Calu3 (cell line): ENCODE measurements at regions not wholly inside any gene's neighbourhood (a gene's known extent, or its start where the extent isn't known, plus 50 kb on each side); places are given as distances from the start of the nearest gene placed in this dataset.

ENCODE experiments used
- BruUV-seq: library from RNA; stranded (reverse); fragments of 400-500 nt; replicated peaks from 2 replicates; lab custom pipeline; 2021; lab: Mats Ljungman, UMichigan
- CTCF ChIA-PET: fragments of 300-600 bp; sonication (Branson Sonifier 250); formaldehyde crosslinking; loops from one replicate; lab custom pipeline; 2022; ENCODE audit warnings: antibody characterized with exemption; lab: Charles Lee
- DNase-seq: peaks from one replicate; pipeline ENCODE4 v3.0.0; 2022
- H3K27ac Mint-ChIP-seq: one replicate; pipeline ENCODE4 v1.8.0; 2022; ENCODE audit warnings: mixed read lengths; ENCODE audit not compliant: unreplicated experiment
- H3K27me3 Mint-ChIP-seq: one replicate; pipeline ENCODE4 v1.8.0; 2022; ENCODE audit warnings: mixed read lengths; ENCODE audit not compliant: unreplicated experiment
- H3K36me3 Mint-ChIP-seq: one replicate; pipeline ENCODE4 v1.8.0; 2022; ENCODE audit warnings: mild to moderate bottlenecking, moderate library complexity, mixed read lengths; ENCODE audit not compliant: insufficient read depth, unreplicated experiment
- H3K4me1 Mint-ChIP-seq: one replicate; pipeline ENCODE4 v1.8.0; 2022; ENCODE audit warnings: mild to moderate bottlenecking, low read depth, mixed read lengths; ENCODE audit not compliant: unreplicated experiment
- H3K4me3 Mint-ChIP-seq: one replicate; pipeline ENCODE4 v1.8.0; 2022; ENCODE audit warnings: mild to moderate bottlenecking, low read depth, moderate library complexity, mixed read lengths; ENCODE audit not compliant: unreplicated experiment
- H3K9me3 Mint-ChIP-seq: one replicate; pipeline ENCODE4 v1.8.0; 2022; ENCODE audit warnings: low read depth, mixed read lengths; ENCODE audit not compliant: unreplicated experiment
- intact Hi-C: fragments of 100-400 bp; cut with micrococcal nuclease; formaldehyde crosslinking; loops from one replicate; pipeline ENCODE4 v1.10.0; 2022; ENCODE audit not compliant: unreplicated experiment
- TF ChIP-seq, protein P1 (sequence below): fragments of 200-600 bp; IDR thresholded peaks from one replicate; pipeline ENCODE4 v1.8.0; 2022; ENCODE audit warnings: antibody characterized with exemption; ENCODE audit not compliant: unreplicated experiment

DNA sequence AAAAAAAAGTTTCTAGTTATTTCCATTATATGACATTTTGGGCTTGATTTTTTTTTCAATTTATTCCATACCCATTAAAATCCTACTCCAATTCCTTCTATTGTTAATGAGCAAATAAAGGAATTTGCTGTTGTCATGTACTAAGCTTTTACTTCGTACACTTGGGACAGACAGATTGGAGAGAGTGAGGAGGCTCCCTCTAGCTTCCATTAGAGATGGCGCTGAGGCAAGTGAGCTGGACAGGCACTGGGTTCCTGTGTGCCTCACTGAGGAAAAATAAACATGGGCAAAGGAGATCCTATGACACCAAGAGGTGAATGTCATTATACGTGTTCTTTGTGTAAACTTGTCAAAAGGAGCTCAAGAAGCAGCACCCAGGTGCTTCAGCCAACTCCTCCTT, 441.1 kb upstream of the MDFIC2 start:
- no peaks in the 10 kb centered on the region for H3K4me1 Mint-ChIP-seq
- no peaks in the 10 kb centered on the region for H3K36me3 Mint-ChIP-seq
- TF ChIP-seq, protein P1, sequence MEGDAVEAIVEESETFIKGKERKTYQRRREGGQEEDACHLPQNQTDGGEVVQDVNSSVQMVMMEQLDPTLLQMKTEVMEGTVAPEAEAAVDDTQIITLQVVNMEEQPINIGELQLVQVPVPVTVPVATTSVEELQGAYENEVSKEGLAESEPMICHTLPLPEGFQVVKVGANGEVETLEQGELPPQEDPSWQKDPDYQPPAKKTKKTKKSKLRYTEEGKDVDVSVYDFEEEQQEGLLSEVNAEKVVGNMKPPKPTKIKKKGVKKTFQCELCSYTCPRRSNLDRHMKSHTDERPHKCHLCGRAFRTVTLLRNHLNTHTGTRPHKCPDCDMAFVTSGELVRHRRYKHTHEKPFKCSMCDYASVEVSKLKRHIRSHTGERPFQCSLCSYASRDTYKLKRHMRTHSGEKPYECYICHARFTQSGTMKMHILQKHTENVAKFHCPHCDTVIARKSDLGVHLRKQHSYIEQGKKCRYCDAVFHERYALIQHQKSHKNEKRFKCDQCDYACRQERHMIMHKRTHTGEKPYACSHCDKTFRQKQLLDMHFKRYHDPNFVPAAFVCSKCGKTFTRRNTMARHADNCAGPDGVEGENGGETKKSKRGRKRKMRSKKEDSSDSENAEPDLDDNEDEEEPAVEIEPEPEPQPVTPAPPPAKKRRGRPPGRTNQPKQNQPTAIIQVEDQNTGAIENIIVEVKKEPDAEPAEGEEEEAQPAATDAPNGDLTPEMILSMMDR, result no peak
- H3K4me3 Mint-ChIP-seq, result no peak overlapping the region
- no peaks in the 10 kb centered on the region for H3K9me3 Mint-ChIP-seq
- no peak for DNase-seq
- intact Hi-C loops, result no loop called here
- H3K27ac Mint-ChIP-seq, result no peak overlapping the region
- CTCF ChIA-PET, result no interaction called here
- H3K27me3 Mint-ChIP-seq, result no peaks in the 10 kb centered on the region
- BruUV-seq, result no TSS peak

DNA sequence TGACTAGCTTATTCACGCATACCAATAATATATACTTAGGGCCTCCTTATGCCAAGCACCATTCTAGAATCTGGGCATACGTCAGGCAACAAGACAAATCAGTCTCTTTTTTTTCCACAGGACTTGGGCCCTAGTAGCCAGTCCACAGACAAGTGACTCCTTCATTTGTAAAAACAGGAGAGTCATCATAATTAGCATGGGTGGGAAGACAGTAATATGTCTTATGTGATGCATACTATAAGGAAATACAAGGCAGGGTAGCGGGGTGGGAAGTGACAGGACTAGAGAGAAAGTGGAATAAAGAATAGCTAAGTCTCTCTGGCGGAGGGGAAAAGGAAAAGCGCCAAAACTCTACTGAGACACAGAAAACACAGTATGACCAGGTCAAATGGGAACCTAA, 439.6 kb upstream of the MDFIC2 start:
- no peak for DNase-seq
- no peaks in the 10 kb centered on the region for H3K9me3 Mint-ChIP-seq
- H3K4me3 Mint-ChIP-seq, result no peak overlapping the region
- H3K27ac Mint-ChIP-seq, result no peak overlapping the region
- H3K4me1 Mint-ChIP-seq, result no peaks in the 10 kb centered on the region
- no peaks in the 10 kb centered on the region for H3K27me3 Mint-ChIP-seq
- H3K36me3 Mint-ChIP-seq, result no peaks in the 10 kb centered on the region
- no TSS peak for BruUV-seq
- TF ChIP-seq, protein P1, result no peak
- intact Hi-C loops, result no loop called here
- CTCF ChIA-PET, result no interaction called here

DNA sequence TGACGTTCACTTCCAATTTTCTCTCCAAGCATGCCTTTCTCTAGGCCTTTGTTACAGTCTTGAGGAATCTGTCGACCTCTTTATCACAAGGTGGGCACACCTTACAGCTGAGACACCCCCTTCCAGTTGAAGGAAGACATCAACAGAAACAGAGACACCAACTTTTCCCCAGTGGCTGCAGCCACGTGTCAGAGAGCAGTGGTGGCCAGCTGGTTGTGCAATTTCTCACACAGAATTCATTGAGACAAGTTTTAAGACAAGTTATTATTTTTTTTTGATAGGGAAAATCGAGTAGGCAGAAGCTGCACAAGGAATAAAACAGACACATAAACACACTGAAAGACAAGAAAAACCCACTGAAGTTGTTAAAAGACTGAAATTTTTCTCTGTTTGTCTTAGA, 436.7 kb upstream of the MDFIC2 start:
- Mint-ChIP-seq H3K9me3 (no peaks in the 10 kb centered on the region), H3K27me3 (no peaks in the 10 kb centered on the region), H3K36me3 (no peaks in the 10 kb centered on the region), H3K4me1 (no peaks in the 10 kb centered on the region), H3K4me3 (no peak overlapping the region), H3K27ac (no peak overlapping the region)
- BruUV-seq, result no TSS peak
- TF ChIP-seq, protein P1, result no peak
- no peak for DNase-seq
- intact Hi-C loops, result no loop called here
- CTCF ChIA-PET, result interaction anchor here (0.6 kb wide), 1 partner anchor 29 kb away, joined by 3 read pairs; no protein-coding TSS in a partner anchor

DNA sequence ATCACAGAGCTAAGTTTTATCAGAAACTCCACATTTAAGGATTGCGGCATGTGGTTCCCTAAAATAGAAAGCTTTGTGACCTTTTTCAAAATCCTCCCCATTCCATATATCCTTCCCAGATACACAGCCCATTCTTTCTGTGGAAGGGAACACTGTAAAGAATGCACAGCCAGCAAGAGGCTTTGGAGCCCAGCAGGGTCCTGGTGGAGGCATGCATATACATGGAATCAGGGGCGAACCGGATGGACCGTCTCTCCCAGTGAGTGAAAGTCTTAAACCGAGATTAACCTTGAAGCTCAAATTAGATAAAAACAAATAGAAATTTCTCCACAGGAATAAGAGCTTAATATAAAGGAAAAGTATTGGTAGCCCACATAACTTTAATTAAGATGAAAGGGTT, 436.2 kb upstream of the MDFIC2 start:
- intact Hi-C loops, result no loop called here
- no peak for DNase-seq
- BruUV-seq, result no TSS peak
- no peaks in the 10 kb centered on the region for H3K27me3 Mint-ChIP-seq
- CTCF ChIA-PET, result no interaction called here
- H3K4me3 Mint-ChIP-seq, result no peak overlapping the region
- H3K27ac Mint-ChIP-seq, result no peak overlapping the region
- TF ChIP-seq, protein P1, result no peak
- H3K36me3 Mint-ChIP-seq, result no peaks in the 10 kb centered on the region
- H3K9me3 Mint-ChIP-seq, result no peaks in the 10 kb centered on the region
- H3K4me1 Mint-ChIP-seq, result no peaks in the 10 kb centered on the region
